Fibroblast of skin of back (primary cell): ENCODE measurements at regions not wholly inside any gene's neighbourhood (a gene's known extent, or its start where the extent isn't known, plus 50 kb on each side); places are given as distances from the start of the nearest gene placed in this dataset.
"Not testable (repeated sequence)": the region's sequence is repeated elsewhere in the genome, so short reads cannot be mapped to it uniquely, and the experiment has no call there.

ENCODE experiments used
- DNase-seq: peaks from one replicate; pipeline ENCODE4 v3.0.0-alpha.2; 2013

- peak; percentile 65 for DNase-seq
Observed at GRCh38 chr7:110417611-110418010, 673.3 kb upstream of the LRRN3 start.

- no peak for DNase-seq
Observed at GRCh38 chr7:110418659-110419280, 672.2 kb upstream of the LRRN3 start.

GRCh38 chr7:110420788-110421187, 670.1 kb upstream of the LRRN3 start:
- no peak for DNase-seq

- no peak for DNase-seq
Observed at GRCh38 chr7:110421490-110422241, 669.3 kb upstream of the LRRN3 start.

- DNase-seq, result no peak
Observed at GRCh38 chr7:110432061-110432553, 658.8 kb upstream of the LRRN3 start.

GRCh38 chr7:110438926-110439325, 652.0 kb upstream of the LRRN3 start:
- DNase-seq, result not testable (repeated sequence)

- DNase-seq, result peak; percentile 57
Observed at GRCh38 chr7:110442381-110442837, 648.5 kb upstream of the LRRN3 start.

GRCh38 chr7:110446658-110447057, 644.3 kb upstream of the LRRN3 start:
- no peak for DNase-seq

- no peak for DNase-seq
Observed at GRCh38 chr7:110448918-110449317, 642.0 kb upstream of the LRRN3 start.

- DNase-seq, result no peak
Observed at GRCh38 chr7:110454713-110455112, 636.2 kb upstream of the LRRN3 start.

- DNase-seq, result no peak
Observed at GRCh38 chr7:110461621-110462020, 629.3 kb upstream of the LRRN3 start.

GRCh38 chr7:110470420-110470819, 620.5 kb upstream of the LRRN3 start:
- DNase-seq, result no peak

GRCh38 chr7:110472419-110472818, 618.5 kb upstream of the LRRN3 start:
- not testable (repeated sequence) for DNase-seq

GRCh38 chr7:110480964-110481363, 610.0 kb upstream of the LRRN3 start:
- DNase-seq, result no peak

GRCh38 chr7:110483553-110483952, 607.4 kb upstream of the LRRN3 start:
- no peak for DNase-seq

- DNase-seq, result no peak
Observed at GRCh38 chr7:110484356-110484755, 606.6 kb upstream of the LRRN3 start.

GRCh38 chr7:110486549-110486948, 604.4 kb upstream of the LRRN3 start:
- DNase-seq, result no peak

GRCh38 chr7:110502888-110503465, 588.0 kb upstream of the LRRN3 start:
- DNase-seq, result peak; percentile 16

GRCh38 chr7:110507369-110507768, 583.6 kb upstream of the LRRN3 start:
- DNase-seq, result no peak

GRCh38 chr7:110507832-110508231, 583.1 kb upstream of the LRRN3 start:
- DNase-seq, result no peak

GRCh38 chr7:110514975-110515551, 575.9 kb upstream of the LRRN3 start:
- not testable (repeated sequence) for DNase-seq

GRCh38 chr7:110519851-110520250, 571.1 kb upstream of the LRRN3 start:
- DNase-seq, result no peak

- DNase-seq, result no peak
Observed at GRCh38 chr7:110521357-110521911, 569.5 kb upstream of the LRRN3 start.
